Inflammatory macrophage treated with lipopolysaccharide for 4 hours (primary cell): ENCODE measurements at regions not wholly inside any gene's neighbourhood (a gene's known extent, or its start where the extent isn't known, plus 50 kb on each side); places are given as distances from the start of the nearest gene placed in this dataset.
"Not testable (repeated sequence)": the region's sequence is repeated elsewhere in the genome, so short reads cannot be mapped to it uniquely, and the experiment has no call there.

Experiments
- DNase-seq: peaks from one replicate; pipeline ENCODE4 v3.0.0-alpha.2; 2020

DNA sequence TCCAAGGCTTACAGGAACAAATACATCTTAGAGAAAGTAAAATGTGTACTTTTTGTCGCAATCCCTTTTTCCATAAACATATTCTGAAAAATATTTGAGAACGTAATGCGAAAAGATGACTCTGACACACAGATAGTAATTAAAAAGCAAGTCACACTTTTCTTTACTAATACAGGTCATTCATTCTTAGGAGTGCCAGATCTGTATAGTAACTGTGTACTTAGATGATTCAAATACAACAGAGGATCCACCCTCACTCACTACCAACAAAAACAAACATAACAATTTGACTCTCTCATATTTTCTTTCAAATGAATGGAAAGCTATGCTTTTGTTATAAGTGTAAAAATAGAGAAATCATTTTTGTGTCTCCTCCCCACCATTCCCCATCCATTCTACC is 795.4 kb downstream of the SLC6A15 start:
- DNase-seq: no peak

DNA sequence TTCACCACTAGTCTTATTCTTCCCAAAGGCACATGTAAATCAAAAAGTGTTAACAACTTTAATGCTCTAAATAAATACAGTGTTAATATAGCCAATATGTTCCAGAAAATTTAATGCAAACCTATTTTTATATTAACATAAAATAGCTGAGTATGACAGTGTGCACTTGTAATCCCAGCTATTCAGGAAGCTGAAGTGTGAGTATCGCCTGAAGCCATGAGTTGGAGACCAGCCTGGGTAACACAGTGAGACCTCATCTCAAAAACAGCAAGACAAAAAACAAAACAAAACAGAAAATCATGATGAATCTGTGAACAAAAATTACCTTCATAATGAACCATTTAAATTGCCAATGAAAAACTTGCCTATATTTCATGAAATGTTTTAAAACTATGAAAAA is 798.9 kb downstream of the SLC6A15 start:
- DNase-seq: no peak

DNA sequence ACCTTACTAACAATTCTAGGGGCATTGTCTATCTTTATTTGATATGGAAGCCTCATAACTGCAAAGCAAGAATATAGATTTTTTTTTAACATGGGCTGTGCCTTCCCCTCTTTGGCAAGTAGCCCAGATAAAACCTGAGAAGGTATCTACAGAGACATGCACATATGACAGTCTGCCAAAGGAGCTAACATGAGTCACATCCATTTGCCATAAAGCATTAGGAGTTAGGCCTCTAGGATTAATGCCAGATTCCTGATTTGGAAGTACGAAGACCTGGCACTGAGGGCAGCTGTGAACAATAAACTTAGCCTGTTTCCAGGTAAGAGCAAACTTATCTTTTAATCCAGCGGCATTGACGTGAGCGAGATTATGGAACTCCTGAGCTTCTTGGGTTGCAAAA is 808.7 kb downstream of the SLC6A15 start:
- DNase-seq: not testable (repeated sequence)

DNA sequence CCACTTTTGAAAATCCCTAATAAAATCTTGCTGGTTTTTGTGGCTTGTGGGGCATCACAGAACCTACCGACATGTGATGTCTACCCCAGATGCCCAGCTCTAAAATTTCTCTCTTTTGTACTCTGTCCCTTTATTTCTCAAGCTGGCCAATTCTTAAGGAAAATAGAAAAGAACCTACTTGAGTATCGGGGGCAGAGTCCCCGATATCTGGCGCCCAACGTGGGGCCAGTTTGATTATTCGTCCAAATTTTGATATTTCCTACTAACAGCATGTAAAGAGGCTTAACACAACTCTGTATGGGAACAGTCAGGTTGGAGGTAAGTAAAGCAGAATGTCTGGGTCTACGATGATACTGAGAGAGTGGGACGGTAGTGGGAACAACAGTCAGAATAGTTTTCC is 810.6 kb downstream of the SLC6A15 start:
- not testable (repeated sequence) for DNase-seq

DNA sequence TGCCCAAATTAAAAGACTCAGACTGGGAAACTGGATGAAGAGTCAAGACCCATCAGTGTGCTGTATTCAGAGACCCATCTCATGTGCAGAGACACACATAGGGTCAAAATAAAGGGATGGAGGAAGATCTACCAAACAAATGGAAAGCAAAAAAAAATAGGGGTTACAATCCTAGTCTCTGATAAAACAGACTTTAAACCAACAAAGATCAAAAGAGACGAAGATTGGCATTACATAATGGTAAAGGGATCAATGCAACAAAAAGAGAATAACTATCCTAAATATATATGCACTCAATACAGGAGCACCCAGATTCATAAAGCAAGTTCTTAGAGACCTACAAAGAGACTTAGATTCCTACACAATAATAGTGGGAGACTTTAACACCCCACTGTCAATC is 813.0 kb downstream of the SLC6A15 start:
- not testable (repeated sequence) for DNase-seq

DNA sequence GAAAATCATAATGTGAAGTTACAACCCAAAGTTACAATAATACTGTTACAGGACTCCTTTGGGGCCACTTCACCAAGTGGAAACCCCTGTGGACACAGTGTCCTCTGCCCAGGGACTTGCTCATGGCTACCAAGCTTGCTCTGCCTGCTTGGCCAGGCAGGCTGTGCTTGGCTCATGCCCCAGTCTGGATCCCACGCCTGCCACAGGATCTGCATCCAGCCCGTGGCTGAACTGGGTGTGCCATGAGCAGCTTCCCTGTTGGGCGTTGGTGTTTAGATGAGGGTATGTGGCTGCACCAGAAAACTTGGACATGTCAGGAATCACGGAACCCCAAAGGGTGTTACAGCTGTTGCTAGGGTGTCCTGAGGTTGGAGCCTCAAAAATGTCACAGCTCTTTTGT is 820.9 kb downstream of the SLC6A15 start:
- DNase-seq: no peak

DNA sequence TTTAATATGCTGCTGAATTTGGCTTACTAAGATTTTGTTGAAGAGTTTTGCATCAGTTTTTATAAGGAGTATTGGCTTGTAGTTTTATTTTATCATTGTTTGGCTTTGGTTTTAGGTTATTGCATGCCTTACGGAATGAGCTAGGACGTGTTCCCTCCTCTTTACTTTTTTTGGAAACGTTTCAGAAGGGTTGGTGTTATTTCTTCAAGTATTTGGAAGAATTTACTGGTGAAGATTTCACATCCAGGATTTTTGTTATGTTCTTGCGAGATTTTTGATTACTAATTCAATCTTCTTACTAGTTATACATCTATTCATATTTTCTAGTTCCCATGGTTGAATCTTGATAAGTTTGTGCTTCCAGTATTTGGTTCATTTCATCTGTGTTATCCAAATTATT is 823.2 kb downstream of the SLC6A15 start:
- no peak for DNase-seq

DNA sequence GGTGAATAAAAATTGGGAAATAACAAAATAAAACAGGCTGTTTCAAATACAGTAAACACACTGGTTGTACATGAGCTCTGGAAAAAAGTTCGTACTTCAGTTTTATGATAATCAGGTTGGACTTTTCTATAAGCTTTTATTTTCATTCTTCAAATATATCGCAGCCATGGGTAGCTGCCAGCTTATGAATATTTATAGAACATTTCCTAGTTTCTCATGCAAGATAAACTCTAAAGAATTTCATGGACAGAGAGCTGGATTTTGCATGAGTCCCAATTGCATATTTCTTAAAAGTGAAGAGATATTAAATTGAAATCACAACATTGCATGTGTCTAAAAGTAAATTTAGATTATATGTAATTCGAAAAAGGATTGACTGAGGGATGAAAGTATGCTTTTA is 827.6 kb downstream of the SLC6A15 start:
- no peak for DNase-seq

DNA sequence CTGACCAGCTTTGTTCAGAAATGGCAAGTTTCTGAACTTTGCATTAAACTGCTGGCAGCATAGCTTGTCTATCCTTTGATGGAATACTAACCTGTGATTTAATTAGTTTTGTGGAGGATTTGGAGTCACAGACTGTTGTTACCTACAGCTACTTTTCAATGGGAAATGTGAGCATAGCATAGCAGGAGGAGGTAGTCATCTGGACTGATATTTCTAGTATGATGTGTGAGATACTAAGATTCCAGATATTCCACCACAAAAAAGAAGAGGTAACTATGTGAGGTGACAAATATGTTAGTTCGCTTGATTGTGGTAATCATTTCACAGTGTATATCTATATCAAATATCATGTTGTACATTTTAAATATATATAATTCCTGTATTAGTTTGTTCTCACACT is 833.0 kb downstream of the SLC6A15 start:
- no peak for DNase-seq

DNA sequence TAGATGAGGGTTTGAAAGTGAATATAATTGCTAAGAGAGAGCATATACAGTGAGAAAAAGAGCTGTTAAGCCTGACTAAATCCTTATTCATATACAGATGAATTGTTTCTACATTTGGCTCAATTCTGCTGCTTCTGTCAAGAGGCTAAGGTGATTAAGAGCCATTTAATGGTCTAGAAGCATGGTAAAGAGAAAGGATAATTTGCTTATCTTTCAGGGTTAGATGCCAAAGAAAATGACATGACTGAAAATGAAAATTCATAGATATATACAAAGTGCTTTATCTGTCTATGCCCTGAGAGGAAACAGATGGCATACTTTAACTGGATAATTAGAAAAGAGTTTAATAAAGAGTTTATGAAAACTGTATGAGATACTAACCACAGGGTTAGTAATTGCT is 834.9 kb downstream of the SLC6A15 start:
- DNase-seq: no peak

DNA sequence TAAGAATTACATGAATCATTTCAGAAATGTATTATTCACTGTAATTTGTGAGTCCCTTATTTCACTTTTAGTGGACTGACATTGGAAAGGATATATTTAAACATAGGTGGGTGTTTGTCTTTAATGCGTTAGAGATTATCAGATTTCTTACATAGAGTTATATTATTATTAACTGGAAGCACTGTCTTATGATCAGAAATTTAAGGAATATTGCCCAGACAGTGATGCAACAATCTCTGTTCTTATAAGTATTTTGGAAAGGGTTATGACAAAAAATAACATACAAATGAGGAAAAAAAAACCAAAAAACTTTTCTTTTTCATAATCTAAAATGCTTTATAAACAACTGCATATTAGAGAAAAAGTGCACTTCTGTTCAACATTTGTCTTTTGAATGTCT is 836.6 kb downstream of the SLC6A15 start:
- DNase-seq: no peak

DNA sequence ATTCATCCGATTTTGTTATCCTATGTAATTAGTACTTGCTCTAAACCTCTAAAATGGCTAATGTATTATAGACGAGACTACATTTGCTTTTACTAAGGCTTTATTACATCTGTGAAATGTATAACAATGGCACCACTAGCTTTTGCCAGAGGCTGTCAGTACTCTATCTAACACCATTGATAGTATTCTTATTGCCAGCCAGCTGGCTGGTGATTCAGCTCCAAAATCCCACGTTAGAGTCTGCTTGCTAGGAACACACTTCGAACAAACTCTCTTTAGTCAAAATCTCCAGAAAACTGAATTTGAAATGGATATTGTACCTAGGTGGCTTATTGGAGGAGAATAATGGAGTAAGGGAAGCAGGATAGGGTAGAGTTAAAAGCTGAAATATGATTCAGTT is 839.2 kb downstream of the SLC6A15 start:
- no peak for DNase-seq

DNA sequence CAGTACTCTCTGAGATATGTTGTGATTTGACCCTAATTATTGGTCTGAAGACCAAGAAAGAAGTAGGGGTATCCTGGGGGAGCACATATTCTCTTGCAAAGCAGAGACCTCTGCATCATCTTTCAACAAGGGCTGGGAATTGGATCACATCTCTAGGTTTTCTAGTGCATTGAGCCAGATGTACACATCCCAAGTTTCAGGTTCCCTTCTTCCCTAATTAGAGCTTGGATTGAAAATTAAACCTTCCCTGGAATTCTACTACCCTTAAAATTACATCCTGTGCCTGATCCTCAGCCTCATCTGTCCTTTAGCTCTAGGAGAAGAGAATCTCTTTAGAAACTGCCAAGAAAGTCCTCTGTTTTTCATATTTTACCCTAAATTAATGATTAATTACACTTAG is 839.6 kb downstream of the SLC6A15 start:
- no peak for DNase-seq

DNA sequence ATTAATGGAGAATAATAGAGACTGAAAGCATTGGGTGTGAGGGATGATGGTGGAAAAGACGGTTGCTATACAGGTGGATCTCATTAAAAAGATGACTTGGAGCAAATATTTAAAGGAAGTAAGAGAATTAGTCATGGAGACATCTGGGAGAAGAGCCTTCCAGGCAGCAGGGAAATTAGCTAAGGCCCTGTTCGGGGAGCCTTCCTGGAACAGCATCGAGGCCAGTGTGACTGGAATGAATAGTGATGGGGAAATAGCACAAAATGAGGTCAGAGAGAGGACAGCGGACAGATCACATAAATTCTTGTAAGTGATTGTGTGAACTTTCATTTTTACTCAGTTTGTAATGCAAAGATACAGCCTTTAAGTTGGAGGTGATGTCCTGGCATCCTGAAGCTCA is 842.3 kb downstream of the SLC6A15 start:
- DNase-seq: no peak

DNA sequence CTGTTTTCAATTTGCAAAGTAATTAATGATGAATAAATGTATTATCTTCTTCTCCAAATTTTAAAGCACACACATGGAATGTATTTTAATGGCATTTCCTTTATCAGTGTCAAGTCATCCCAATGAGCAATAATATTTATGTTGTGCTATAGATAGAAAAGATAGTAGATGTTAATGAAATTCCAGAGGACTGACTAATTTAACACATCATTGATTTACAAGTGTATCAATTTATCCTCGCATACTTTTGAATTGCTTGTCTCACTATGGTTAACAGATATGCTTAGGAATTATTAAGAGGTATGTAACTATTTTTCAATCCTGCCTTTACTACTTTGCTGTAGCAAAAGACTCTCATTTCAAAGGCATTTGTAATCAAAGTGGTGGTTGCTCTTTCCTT is 842.9 kb downstream of the SLC6A15 start:
- no peak for DNase-seq

DNA sequence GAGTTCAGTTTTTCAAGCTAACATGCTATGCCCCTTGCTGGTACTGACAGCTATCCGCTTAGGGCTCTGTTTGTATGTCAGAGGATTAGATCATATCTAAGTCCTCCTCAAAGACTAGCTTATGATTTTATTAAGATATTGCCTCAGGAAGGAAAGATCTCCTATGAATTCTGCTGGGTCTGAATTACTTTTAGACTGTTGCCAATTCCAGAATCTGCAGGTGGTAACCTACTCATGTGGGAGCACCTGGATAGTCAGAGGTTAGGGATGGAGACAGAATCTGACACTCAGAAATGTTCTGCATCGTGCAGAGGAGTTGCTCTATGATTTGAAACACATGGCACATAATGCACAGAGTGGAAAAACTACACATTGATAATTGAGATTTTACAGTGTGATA is 843.4 kb downstream of the SLC6A15 start:
- no peak for DNase-seq

DNA sequence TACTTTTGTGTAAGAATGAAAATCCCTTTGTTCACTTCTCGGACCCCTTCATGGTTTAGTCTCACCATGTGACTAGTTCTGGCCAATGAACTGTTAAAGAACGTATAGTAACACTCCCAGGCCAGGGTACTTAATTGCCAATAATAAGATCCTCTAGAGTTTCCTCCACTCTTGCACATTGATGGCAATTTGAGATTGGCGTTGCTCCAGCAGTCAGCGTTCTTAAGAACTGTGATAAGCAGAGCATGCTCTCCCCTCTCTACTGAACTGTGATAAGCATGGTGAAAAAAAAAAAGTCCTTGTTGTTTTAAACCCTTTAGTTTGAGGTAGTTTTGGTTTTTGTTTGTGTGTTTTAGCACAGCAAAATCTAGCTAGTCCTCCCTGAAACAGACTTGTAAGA is 854.5 kb downstream of the SLC6A15 start:
- no peak for DNase-seq

DNA sequence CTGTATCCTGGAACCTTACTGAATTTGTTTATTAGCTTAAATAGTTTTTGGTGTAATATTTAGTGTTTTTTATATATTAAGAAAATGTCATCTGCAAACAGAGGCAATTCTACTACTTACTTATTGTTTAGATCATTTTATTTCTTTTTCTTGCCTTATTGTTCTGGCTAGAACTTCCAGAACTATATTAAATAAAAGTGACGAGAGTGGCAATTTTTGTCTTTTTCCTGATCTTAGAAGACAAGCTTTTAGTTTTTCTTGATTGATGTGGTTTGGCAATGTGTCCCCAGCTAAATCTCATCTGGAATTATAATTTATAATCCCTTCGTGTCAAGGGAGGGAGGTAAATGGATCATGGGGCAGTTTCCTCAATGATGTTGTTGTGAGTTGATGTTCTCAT is 857.8 kb downstream of the SLC6A15 start:
- no peak for DNase-seq

DNA sequence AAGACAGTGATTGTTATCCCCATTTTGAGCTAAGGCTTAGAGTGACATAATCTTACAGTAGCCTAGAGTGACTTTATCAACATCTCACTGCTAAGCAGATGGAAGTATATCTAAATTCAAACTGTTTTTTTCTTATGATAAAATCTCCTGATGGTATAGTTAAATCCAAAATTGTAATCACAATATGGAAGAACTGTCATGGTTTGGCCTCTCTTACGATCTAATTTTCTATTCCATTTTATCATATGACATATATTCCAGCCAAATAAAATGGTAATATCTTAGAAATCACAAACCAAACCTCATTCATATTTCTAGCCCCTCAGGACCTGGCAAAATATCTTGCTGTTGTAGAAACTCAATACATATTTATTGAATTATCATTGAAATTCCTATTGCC is 864.7 kb downstream of the SLC6A15 start:
- no peak for DNase-seq

DNA sequence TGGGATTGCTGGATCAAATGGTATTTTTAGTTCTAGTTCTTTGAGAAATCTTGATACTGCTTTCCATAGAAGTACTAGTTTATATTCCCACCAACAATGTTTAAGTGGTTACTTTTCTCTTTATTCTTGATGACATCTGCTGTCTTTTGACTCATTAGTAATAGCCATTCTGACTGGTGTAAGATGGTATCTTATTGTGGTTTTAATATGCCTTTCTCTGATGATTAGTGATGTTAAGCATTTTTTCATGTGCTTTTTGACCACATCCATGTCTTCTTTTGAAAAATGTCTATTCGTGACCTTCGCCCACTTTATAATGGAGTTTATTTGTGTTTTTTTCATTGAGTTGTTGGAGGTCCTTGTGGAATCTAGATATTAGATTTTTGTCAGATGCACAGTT is 865.7 kb downstream of the SLC6A15 start:
- DNase-seq: no peak

DNA sequence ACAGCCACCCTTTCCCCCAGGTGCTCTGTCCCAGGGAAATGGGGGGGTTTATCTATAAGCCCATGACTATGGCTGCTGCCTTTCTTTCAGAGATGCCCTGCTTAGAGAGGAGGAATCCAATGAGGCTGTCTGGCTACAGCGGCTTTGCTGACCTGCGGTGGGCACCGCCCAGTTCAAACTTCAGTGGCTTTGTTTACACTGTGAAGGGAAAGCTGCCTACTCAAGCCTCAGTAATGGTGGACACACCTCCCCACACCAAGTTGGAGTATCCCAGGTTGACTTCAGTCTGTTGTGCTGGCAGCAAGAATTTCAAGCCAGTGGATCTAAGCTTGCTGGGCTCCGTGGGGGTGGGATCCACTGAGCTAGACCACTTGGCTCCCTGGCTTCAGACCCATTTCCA is 869.2 kb downstream of the SLC6A15 start:
- DNase-seq: no peak

DNA sequence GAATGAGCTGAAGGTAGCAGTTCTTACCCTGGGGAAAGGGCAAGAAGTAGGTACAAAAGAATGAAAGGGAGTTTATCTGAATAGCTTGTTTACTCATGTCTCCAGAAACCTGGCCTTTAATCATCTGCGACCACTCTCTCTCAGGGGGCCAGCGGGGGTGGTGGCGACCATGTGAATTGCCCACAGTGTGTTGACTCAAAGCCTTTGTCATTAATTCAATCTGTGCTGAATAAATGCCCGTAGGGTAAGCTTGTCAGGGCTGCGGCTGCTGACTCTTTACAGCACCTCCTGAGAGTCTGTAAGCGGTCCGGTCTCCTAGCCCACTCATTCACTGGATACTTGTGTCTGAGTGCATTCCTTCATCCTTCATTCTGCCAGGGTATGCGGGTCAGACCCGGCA is 874.4 kb downstream of the SLC6A15 start:
- DNase-seq: no peak

DNA sequence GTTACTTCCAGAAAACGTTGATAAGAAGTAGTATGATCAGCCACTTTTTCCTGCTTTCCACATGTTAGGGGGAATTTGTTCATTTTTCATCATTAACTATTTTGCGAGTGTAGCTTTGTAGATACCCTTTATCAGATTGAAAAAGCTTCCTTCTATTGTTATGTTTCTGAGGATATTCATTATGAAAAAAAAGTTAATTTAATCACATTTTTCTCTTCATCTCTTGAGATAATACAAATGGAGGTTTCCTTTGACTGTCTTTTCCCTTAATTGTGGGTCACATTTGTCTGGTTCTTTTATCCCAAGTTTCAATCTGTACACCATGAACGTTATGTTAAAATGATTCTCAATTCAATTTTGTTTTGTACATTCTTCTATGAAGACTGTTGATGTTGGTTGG is 875.7 kb downstream of the SLC6A15 start:
- DNase-seq: no peak

DNA sequence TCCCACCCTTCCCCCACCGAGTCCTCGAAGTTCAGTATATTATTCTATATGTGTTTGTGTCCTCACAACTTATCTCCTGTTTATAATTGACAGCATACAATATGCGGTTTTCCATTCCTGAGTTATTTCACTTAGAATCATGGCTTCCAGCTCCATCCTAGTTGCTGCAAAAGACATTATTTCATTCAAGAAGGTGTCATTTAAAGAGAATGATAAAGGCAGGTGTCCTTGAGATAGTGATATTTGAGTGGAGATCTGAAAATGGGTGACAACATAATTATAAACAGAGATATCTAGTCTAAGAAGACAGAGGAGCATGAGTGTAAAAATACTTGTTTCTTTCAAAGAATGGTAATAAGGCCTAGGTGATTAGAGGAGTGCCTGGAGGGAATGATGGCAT is 876.8 kb downstream of the SLC6A15 start:
- DNase-seq: no peak

DNA sequence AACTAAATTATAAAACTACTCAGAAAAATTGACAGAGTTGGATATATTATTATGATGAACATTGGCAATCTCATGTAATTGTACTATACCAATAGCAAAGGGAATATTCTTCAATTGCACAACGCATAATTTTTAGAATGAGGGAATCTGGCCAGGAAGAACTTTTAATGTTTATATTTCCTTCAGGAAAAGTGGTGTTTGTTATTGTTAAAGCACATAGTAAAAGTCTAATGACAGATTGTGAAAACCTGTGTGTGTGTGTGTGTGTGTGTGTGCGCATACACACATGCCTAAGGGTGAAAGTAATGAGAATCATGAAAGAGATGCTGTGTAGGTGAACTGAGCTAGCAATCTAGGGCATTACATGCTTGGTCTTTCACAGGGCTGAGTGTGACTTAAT is 877.7 kb downstream of the SLC6A15 start:
- DNase-seq: no peak

DNA sequence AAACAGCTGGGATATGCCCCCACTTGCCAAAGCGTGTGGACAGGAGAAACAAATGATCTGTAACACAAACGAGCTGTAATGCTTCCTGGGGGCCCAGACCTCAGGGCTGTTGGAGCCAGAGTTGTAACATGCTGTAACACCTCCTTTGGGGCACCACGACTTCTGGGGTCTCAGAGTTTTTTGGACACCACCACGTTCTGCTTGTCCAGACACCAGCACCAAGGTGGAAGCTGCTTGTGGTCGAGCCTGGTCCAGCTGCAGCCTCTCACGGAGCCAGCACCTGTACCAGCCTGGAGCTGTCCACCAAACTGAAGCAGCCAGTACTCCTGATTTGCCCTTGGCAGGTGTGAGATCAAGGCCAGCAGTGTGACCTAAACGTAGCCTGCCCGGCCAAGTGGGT is 879.4 kb downstream of the SLC6A15 start:
- DNase-seq: no peak
